ENCODE measurements at regions not wholly inside any gene's neighbourhood (a gene's known extent, or its start where the extent isn't known, plus 50 kb on each side); places are given as distances from the start of the nearest gene placed in this dataset.
"Not testable (repeated sequence)": the region's sequence is repeated elsewhere in the genome, so short reads cannot be mapped to it uniquely, and the experiment has no call there.

DNA sequence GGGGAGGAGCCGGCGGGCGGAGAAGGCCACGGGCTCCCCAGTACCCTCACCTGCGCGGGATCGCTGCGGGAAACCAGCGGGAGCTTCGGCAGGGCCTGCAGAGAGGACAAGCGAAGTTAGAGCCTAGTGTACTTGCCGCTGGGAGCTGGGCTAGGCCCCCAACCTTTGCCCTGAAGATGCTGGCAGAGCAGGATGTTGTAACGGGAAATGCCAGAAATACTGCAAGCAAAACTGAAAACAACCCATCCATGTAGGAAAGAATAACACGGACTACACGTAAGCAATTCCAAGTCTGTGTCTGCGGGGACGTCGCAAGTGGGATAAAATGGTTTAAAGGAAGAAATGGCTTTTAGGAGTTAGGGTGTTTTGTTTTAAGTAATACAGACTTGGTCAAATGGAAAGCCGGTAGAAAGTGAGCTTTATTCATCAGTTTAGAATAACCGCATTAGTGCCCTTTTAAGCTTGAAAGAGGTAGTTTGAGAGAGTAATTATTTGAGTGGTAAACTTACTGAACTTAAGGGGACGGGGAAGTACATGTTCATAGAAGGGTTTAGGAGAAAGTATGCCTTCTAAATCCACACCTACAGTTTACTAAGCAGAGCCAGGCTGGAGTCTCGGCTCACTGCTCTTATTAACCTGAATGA, 121.3 kb upstream of the NIPA1 start:
- TF ChIP-seq, protein P1, sequence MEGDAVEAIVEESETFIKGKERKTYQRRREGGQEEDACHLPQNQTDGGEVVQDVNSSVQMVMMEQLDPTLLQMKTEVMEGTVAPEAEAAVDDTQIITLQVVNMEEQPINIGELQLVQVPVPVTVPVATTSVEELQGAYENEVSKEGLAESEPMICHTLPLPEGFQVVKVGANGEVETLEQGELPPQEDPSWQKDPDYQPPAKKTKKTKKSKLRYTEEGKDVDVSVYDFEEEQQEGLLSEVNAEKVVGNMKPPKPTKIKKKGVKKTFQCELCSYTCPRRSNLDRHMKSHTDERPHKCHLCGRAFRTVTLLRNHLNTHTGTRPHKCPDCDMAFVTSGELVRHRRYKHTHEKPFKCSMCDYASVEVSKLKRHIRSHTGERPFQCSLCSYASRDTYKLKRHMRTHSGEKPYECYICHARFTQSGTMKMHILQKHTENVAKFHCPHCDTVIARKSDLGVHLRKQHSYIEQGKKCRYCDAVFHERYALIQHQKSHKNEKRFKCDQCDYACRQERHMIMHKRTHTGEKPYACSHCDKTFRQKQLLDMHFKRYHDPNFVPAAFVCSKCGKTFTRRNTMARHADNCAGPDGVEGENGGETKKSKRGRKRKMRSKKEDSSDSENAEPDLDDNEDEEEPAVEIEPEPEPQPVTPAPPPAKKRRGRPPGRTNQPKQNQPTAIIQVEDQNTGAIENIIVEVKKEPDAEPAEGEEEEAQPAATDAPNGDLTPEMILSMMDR (IDR thresholded peaks at IDR 0.05) = not testable (repeated sequence)
- TF ChIP-seq EP300, POLR2A (IDR thresholded peaks at IDR 0.05): not testable (repeated sequence)
